ENCODE measurements at regions not wholly inside any gene's neighbourhood (a gene's known extent, or its start where the extent isn't known, plus 50 kb on each side); places are given as distances from the start of the nearest gene placed in this dataset.
"Not testable (repeated sequence)": the region's sequence is repeated elsewhere in the genome, so short reads cannot be mapped to it uniquely, and the experiment has no call there.

- H3K27ac ChIP-seq, result no peak overlapping the region
- peaks cover 0 to 7% of the 10 kb centered on the region in 2 donors for H3K4me1 ChIP-seq (replicated peaks in 1 of 2)
- peak in 3 of 8 experiments; percentile 12 to 96 (median 29) for ATAC-seq (replicated peaks in 6 of 8)
- no peak overlapping the region for H3K4me3 ChIP-seq
- in situ Hi-C loops (cut with MboI; ENCODE audit: low pct_unique_long_range_greater_than_20kb in 2 of 9, low sequenced_read_pairs in 9 of 9, unreplicated experiment in 9 of 9), result loop anchor here in 1 of 9 experiments (25.0 kb wide), 1 partner anchor 109 kb away; no protein-coding TSS in a partner anchor
- 80 to 93% (median 82%) methylated on average over 2 to 4 of the region's 4 CpGs; no CpG with 5 or more reads in 5 of the 10 experiments for WGBS, 10 experiments
Measured at GRCh38 chr1:102120910-102121309, 124.2 kb upstream of the OLFM3 start.

- no peak overlapping the region for H3K27ac ChIP-seq
- no peak for ATAC-seq (replicated peaks in 6 of 8)
- H3K4me1 ChIP-seq (replicated peaks in 1 of 2), result peaks cover 0 to 12% of the 10 kb centered on the region in 2 donors
- in situ Hi-C loops (cut with MboI; ENCODE audit: low pct_unique_long_range_greater_than_20kb in 2 of 9, low sequenced_read_pairs in 9 of 9, unreplicated experiment in 9 of 9), result loop anchor here in 1 of 9 experiments (25.0 kb wide), 1 partner anchor 106 kb away; no protein-coding TSS in a partner anchor
- 0 to 78% (median 45%) methylated on average over 1 to 3 of the region's 3 CpGs for WGBS, 10 experiments
- no peak overlapping the region for H3K4me3 ChIP-seq
Measured at GRCh38 chr1:102118150-102118549, 121.4 kb upstream of the OLFM3 start.

GRCh38 chr1:102110586-102110985 lies 113.9 kb upstream of the OLFM3 start:
- no peak overlapping the region for H3K27ac ChIP-seq
- in situ Hi-C loops (cut with MboI; ENCODE audit: low pct_unique_long_range_greater_than_20kb in 2 of 9, low sequenced_read_pairs in 9 of 9, unreplicated experiment in 9 of 9), result loop anchor here in 1 of 9 experiments (25.0 kb wide), 1 partner anchor 98 kb away; no protein-coding TSS in a partner anchor
- no peak for ATAC-seq (replicated peaks in 6 of 8)
- no peak overlapping the region for H3K4me3 ChIP-seq
- WGBS, 10 experiments, result 0 to 100% (median 67%) methylated on average over 1 to 3 of the region's 3 CpGs; no CpG with 5 or more reads in 2 of the 10 experiments
- peaks cover 11 to 12% of the 10 kb centered on the region in 2 donors for H3K4me1 ChIP-seq (replicated peaks in 1 of 2)

- peaks cover 10 to 12% of the 10 kb centered on the region in 2 donors for H3K4me1 ChIP-seq (replicated peaks in 1 of 2)
- not testable (repeated sequence) for H3K27ac ChIP-seq; ATAC-seq (replicated peaks in 6 of 8); H3K4me3 ChIP-seq
- in situ Hi-C loops (cut with MboI; ENCODE audit: low pct_unique_long_range_greater_than_20kb in 2 of 9, low sequenced_read_pairs in 9 of 9, unreplicated experiment in 9 of 9), result loop anchor here in 1 of 9 experiments (25.0 kb wide), 1 partner anchor 97 kb away; no protein-coding TSS in a partner anchor
- WGBS, 10 experiments, result 0 to 100% (median 93%) methylated on average over 1 to 2 of the region's 2 CpGs; no CpG with 5 or more reads in 4 of the 10 experiments
Measured at GRCh38 chr1:102109493-102109892, 112.8 kb upstream of the OLFM3 start.

GRCh38 chr1:102107441-102107840 lies 110.7 kb upstream of the OLFM3 start:
- 0 to 20% (median 2%) methylated on average over 1 to 3 of the region's 3 CpGs; no CpG with 5 or more reads in 2 of the 10 experiments for WGBS, 10 experiments
- Histone ChIP-seq H3K27ac (no peak overlapping the region), H3K4me3 (no peak overlapping the region), H3K4me1 (replicated peaks in 1 of 2) (peaks cover 10 to 13% of the 10 kb centered on the region in 2 donors)
- in situ Hi-C loops (cut with MboI; ENCODE audit: low pct_unique_long_range_greater_than_20kb in 2 of 9, low sequenced_read_pairs in 9 of 9, unreplicated experiment in 9 of 9), result loop anchor here in 1 of 9 experiments (25.0 kb wide), 1 partner anchor 95 kb away; no protein-coding TSS in a partner anchor
- ATAC-seq (replicated peaks in 6 of 8), result no peak

- H3K4me3 ChIP-seq, result no peak overlapping the region
- H3K4me1 ChIP-seq (replicated peaks in 1 of 2), result peaks cover 10 to 17% of the 10 kb centered on the region in 2 donors
- in situ Hi-C loops (cut with MboI; ENCODE audit: low pct_unique_long_range_greater_than_20kb in 2 of 9, low sequenced_read_pairs in 9 of 9, unreplicated experiment in 9 of 9), result loop anchor here in 1 of 9 experiments (25.0 kb wide), 1 partner anchor 94 kb away; no protein-coding TSS in a partner anchor
- no peak overlapping the region for H3K27ac ChIP-seq
- ATAC-seq (replicated peaks in 6 of 8), result no peak
- WGBS, 10 experiments, result 0 to 31% (median 10%) methylated on average over 1 to 3 of the region's 3 CpGs
Measured at GRCh38 chr1:102105931-102106550, 109.3 kb upstream of the OLFM3 start.

DNA sequence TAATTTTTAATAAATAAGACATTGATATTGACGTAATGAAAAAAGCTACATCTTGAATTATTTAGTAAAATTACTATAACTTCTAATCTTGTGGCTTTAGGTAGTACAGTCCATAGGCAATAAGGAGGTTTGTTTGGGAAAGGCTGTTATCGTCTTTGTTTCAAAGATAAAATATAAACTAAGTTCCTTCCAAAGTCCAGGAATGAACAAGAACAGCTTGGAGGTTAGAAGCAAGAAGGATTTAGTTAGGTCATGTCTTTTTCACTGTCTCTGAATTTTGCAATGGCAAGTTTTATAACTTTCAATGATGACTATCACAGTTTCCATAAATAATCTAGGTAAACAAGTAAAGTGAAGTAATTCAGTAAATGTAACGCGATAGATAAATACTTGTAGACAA lies 106.9 kb upstream of the OLFM3 start:
- peaks cover 10 to 17% of the 10 kb centered on the region in 2 donors for H3K4me1 ChIP-seq (replicated peaks in 1 of 2)
- WGBS, 10 experiments, result 9 to 100% (median 93%) methylated on average over 1 to 4 of the region's 4 CpGs
- no peak overlapping the region for H3K4me3 ChIP-seq
- no peak for ATAC-seq (replicated peaks in 6 of 8)
- in situ Hi-C loops (cut with MboI; ENCODE audit: low pct_unique_long_range_greater_than_20kb in 2 of 9, low sequenced_read_pairs in 9 of 9, unreplicated experiment in 9 of 9), result loop anchor here in 1 of 9 experiments (25.0 kb wide), 1 partner anchor 91 kb away; no protein-coding TSS in a partner anchor
- no peak overlapping the region for H3K27ac ChIP-seq

DNA sequence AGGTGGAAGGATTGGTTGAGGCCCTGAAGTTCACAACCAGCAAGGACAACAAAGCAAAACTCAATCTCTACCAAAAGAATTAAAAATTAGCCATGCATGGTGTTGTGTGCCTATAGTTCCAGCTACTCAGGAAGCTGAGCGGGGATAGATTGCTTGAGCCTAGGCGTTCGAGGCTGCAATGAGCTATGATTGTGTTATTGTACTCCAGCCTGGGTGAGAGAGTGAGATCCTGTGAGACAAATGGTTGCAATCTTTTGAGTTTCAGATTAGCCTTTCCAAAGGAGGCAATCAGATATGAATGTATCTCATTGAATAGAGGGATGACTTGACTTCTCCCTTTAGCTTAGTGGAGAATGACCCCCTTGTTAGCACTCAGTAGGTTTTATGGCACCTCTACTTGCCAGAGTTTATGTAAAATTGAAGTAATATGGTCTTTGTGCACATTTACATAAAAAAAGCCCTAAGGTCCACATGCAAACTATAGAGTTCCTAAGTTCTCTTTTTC lies 105.6 kb upstream of the OLFM3 start:
- peaks cover 6 to 13% of the 10 kb centered on the region in 2 donors for H3K4me1 ChIP-seq (replicated peaks in 1 of 2)
- WGBS, 10 experiments, result 0 to 72% (median 33%) methylated on average over 2 to 3 of the region's 3 CpGs; no CpG with 5 or more reads in 3 of the 10 experiments
- no peak overlapping the region for H3K27ac ChIP-seq
- ATAC-seq (replicated peaks in 6 of 8), result peak in 3 of 8 experiments; percentile 34 to 39 (median 36)
- in situ Hi-C loops (cut with MboI; ENCODE audit: low pct_unique_long_range_greater_than_20kb in 2 of 9, low sequenced_read_pairs in 9 of 9, unreplicated experiment in 9 of 9), result loop anchor here in 1 of 9 experiments (25.0 kb wide), 1 partner anchor 90 kb away; no protein-coding TSS in a partner anchor
- H3K4me3 ChIP-seq, result no peak overlapping the region

- H3K4me1 ChIP-seq (replicated peaks in 1 of 2), result peaks cover 0 to 6% of the 10 kb centered on the region in 2 donors
- in situ Hi-C loops (cut with MboI; ENCODE audit: low pct_unique_long_range_greater_than_20kb in 2 of 9, low sequenced_read_pairs in 9 of 9, unreplicated experiment in 9 of 9), result loop anchor here in 1 of 9 experiments (25.0 kb wide), 1 partner anchor 88 kb away; no protein-coding TSS in a partner anchor
- ATAC-seq (replicated peaks in 6 of 8), result no peak
- H3K27ac ChIP-seq, result no peak overlapping the region
- no peak overlapping the region for H3K4me3 ChIP-seq
Measured at GRCh38 chr1:102100666-102101065, 103.9 kb upstream of the OLFM3 start.

DNA sequence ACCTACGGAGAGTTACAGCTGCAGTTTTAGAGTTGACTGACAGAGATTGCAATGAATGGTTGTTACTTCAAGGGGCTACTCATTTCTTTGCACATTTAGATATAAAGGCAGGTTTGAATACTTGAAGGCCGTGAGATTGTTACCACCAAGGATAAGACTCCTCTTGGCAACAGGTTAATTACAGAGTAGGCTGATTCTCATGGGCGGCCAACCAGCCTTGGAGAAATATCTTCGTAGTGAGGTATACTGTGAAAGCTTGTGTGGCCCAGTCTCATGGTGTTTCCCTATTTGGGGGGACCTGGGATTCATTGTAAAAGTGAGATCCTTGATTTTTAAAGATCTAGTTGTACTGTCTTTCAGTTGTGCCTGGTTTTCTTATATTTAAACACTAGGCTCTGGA lies 103.2 kb upstream of the OLFM3 start:
- H3K4me1 ChIP-seq (replicated peaks in 1 of 2), result peaks cover 0 to 6% of the 10 kb centered on the region in 2 donors
- 8 to 100% (median 93%) methylated on average over 1 to 4 of the region's 4 CpGs for WGBS, 10 experiments
- no peak overlapping the region for H3K4me3 ChIP-seq
- no peak overlapping the region for H3K27ac ChIP-seq
- in situ Hi-C loops (cut with MboI; ENCODE audit: low pct_unique_long_range_greater_than_20kb in 2 of 9, low sequenced_read_pairs in 9 of 9, unreplicated experiment in 9 of 9), result loop anchor here in 1 of 9 experiments (25.0 kb wide), 1 partner anchor 88 kb away; no protein-coding TSS in a partner anchor
- ATAC-seq (replicated peaks in 6 of 8), result no peak

DNA sequence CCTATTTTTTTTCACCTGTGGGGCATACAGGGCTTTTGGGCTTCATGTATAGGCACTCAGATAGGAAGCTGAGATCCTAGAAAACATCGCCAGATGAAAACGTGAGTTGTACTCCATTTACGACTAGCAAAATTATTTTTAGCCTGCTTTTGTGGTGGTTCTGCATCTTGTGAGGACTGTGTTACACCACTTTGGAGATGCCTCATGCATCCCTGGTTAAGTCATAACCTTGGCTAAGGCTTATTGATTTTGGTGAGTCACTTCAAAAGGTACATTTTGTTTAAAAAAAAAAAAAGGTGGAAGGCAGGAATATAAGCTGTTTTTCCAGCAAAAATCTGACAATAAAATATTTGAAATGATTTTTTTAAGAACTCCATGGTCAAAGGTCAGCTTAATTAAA lies 101.8 kb upstream of the OLFM3 start:
- in situ Hi-C loops (cut with MboI; ENCODE audit: low pct_unique_long_range_greater_than_20kb in 2 of 9, low sequenced_read_pairs in 9 of 9, unreplicated experiment in 9 of 9), result no loop called here
- H3K27ac ChIP-seq, result no peak overlapping the region
- WGBS, 10 experiments, result 47 to 100% (median 78%) methylated on average over 2 to 3 of the region's 3 CpGs; no CpG with 5 or more reads in 2 of the 10 experiments
- peaks cover 0 to 6% of the 10 kb centered on the region in 2 donors for H3K4me1 ChIP-seq (replicated peaks in 1 of 2)
- H3K4me3 ChIP-seq, result no peak overlapping the region
- no peak for ATAC-seq (replicated peaks in 6 of 8)

DNA sequence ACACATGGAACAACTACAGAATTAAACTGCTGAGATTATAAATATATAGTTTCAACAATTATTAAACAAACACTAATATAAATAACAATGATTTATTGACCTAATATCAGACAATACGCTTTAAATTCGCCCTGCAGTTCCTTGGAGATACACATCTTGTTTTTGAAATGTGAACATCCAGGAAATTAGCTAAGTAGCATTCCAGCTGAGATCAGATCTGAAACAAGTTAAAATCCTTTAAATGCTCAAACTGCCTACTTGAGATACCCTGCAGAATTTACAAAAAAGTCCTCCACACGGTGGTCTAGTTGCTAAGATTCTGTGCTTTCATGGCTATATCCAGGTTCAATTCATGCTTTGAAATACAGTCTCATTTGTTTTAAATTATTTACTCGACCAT lies 101.4 kb upstream of the OLFM3 start:
- Histone ChIP-seq H3K4me1 (replicated peaks in 1 of 2) (peaks cover 0 to 6% of the 10 kb centered on the region in 2 donors), H3K27ac (no peak overlapping the region), H3K4me3 (no peak overlapping the region)
- WGBS, 10 experiments, result 0 to 100% (median 76%) methylated on average over 1 to 4 of the region's 4 CpGs
- ATAC-seq (replicated peaks in 6 of 8), result no peak
- in situ Hi-C loops (cut with MboI; ENCODE audit: low pct_unique_long_range_greater_than_20kb in 2 of 9, low sequenced_read_pairs in 9 of 9, unreplicated experiment in 9 of 9), result no loop called here

DNA sequence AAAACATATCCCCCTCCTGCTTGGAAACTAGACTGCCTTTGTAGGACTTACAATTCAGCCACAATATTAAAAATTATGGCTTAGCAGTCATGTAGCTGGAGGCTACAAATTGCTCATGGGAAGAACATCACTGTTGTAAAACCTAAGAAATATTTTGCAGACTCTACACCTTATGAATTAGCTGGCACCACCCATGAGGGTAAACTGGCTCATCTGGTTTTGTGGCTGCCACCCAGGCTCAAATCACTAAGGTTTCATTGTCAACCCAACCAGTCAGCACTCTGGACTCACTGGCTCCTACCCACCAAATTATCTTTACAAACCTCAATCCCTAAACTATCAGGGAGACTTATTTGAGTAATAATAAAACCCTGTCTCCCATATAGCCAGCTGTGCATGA lies 100.7 kb upstream of the OLFM3 start:
- Histone ChIP-seq H3K4me1 (replicated peaks in 1 of 2) (peaks cover 0 to 4% of the 10 kb centered on the region in 2 donors), H3K27ac (no peak overlapping the region), H3K4me3 (no peak overlapping the region)
- ATAC-seq (replicated peaks in 6 of 8), result no peak
- in situ Hi-C loops (cut with MboI; ENCODE audit: low pct_unique_long_range_greater_than_20kb in 2 of 9, low sequenced_read_pairs in 9 of 9, unreplicated experiment in 9 of 9), result no loop called here
